ENCODE measurements at regions not wholly inside any gene's neighbourhood (a gene's known extent, or its start where the extent isn't known, plus 50 kb on each side); places are given as distances from the start of the nearest gene placed in this dataset.

DNA sequence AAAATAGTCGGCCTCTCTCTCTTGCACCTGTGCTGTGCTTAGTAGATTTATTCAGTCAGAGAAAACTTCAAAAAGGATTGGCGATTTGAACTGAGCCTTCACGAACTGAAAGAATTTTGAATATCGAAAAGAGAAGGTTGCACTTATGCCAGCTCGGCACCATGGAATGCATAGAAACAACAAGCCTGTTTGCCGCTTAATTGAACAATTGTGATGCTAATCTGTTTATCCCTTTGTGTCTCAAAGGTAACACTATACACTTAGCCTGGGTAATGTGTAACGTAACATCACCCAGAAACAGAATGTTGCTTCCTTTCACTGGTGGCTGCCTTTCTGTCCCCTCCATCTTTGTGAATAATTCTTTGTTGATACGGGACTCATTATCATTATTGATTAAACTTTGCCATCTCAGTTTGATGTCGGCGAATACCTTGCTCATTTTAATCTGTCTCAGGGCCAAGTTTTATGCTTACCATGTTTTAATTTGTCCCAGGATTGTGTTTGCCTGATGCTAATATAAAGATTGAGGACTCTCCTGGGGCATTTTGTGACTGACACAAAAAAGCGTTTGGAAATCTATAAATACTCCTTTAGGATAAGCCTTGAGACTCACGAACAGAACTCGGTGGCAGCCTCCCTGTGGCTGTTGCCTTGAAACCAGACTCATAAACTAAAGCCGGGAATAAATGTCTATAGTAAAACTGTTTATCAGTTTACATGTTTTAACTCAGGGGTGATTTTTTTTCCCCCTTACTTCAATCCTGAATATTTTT lies 400.5 kb downstream of the RAPGEF2 start:
- DNase-seq: no peak

DNA sequence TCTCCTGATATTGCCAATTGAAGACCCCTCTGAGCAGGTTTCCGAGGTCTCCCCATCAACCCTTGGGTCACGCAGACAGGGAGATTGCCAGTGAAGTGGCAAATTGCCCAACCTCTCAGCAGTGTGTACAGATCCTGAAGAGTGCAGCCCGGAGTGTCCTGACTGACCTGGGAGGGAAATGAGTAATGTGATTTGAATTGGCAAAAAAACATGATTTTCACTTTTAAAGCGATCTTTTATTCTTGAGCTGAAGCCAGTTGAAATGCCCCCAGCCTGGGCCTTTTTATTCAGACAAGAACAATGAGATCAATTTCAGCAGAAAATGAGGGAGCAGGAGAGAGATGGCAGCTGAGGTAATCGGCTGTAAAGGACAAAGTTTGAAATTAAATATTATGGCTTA lies 401.8 kb downstream of the RAPGEF2 start:
- no peak for DNase-seq

DNA sequence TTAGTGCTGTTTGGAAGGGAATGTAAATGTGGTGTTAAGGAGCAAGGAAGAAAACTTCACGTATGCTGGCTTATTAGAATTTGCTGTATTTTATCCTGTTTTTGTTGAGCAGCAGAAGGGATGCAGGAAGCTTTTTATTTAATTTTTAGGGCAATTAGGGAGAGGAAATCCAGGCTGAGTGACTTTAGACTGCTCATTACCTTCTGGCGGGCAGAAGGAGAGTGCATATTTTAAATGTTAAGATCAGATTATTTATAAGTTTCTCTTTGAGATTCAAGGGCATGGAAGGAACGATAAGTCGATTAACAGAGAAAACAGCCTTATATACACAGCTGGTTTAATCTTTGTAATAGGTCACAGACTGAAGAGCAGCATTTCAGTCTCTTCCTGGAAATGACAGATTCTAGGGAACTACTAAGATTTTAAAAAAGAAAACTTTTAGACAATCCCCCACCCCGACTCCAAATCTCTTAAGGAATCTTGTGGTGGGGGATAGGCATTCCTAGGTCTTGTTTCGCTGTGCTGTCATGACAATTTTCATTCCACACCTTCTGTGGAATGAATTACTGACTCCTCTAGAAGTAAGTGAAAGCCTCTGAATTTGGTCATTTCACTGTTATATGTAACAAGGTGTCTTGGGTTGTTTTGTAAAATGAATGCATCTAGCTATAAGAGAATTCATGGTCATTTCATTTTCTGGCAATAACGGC lies 402.5 kb downstream of the RAPGEF2 start:
- peak; percentile 44 for DNase-seq

DNA sequence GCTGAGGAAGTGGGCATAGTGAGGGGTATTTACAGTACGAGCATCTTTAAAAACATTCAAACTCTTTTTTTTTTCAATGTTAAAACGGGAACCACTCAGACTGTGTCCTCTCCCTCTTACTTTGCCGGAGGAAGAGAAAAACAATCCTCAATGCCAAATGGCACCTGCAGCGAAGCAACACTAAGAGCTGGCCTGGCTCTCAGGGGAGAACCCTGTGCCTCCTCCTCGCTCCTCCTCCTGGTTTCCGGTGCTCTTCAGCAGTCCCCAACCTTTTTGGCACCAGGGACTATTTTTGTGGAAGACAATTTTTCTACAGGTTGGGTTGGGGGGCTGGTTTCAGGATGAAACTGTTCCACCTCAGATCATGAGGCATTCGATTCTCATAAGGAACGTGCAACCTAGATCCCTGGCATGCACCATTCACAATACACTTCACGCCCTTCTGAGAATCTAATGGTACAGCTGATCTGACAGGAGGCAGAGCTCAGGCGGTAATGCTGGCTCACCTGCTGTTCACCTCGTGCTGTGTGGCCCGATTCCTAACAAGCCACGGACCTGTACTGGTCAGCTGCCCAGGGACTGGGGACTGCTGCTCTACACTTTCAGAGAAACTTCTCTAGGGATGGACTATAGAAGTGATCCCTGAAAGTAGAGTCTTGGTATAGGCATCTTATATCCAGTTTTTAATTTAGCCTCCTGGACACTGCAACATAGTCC lies 404.1 kb downstream of the RAPGEF2 start:
- DNase-seq: no peak

DNA sequence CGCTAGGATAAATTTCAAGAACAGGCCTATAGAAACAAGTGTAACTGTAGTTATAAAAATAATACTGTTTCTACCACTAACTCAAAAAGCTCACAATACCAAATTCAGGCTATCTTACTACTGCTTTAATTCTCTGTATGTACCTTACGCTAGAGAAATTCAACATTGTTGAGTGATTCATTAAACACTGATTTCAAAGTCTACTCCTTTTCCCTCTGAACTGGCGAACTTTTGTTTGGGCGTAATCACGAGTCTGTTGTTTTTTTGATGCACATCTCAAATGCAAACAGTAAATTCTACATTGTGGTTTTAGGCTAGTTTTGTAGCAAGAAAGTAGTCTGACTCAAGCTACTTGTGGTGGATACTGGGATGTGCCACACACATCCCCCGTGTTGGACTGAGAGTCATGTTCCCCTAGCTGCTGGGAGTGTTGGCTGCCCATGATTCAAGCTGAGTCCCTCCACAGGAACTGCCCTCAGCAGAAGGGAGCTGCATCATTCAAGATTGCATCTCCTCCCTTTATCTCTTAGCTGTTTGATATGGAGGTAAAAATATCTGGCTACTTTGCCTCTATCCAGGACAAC lies 406.1 kb downstream of the RAPGEF2 start:
- no peak for DNase-seq

DNA sequence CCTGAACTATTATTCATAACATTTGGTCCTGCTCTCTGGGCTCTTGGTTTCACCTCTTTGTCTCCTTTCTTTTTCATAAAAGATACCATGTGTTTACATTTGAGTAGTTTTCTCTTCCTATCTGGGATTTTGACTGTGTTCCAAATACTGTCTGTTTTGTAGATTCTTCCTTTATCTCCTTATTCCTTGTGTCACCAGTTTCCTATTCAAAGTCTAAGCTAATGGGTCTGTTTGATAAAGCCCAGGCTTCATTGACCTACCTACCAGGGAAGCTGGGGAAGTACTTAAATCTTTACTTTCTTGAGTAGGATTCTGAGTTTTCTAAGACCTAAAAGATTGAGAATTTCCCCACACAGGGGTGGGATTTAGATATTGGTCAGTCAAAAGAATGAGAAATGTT lies 409.5 kb downstream of the RAPGEF2 start:
- no peak for DNase-seq

DNA sequence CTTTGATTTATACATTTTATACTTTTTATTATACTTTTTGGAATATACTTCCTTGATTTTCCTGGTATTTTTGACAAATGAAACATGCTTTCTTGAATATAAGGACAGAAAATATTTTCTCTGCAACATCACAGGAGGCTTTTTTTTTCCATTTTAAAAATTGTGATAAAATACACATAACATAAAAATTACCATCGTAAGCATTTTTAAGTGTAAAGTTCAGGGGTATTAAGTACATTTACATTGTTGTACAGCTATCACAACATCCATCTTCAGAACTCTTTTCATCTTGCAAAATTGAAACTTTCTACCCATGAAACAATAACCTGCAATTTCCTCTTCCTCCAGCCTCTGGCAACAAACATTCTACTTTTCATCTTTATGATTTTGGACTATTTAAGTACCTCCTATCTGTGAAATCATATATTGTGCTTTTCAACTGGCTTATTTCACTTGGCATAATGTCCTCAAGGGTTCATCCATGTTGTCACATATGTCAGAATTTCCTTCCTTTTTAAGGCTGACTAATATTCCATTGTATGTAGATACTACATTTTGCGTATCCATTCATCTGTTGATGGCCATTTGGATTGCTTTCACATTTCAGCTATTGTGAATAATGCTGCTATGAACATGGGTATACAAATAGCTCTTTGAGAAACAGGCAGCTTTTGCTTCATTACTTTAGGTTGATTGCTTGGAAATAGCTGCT lies 412.6 kb downstream of the RAPGEF2 start:
- DNase-seq: no peak

DNA sequence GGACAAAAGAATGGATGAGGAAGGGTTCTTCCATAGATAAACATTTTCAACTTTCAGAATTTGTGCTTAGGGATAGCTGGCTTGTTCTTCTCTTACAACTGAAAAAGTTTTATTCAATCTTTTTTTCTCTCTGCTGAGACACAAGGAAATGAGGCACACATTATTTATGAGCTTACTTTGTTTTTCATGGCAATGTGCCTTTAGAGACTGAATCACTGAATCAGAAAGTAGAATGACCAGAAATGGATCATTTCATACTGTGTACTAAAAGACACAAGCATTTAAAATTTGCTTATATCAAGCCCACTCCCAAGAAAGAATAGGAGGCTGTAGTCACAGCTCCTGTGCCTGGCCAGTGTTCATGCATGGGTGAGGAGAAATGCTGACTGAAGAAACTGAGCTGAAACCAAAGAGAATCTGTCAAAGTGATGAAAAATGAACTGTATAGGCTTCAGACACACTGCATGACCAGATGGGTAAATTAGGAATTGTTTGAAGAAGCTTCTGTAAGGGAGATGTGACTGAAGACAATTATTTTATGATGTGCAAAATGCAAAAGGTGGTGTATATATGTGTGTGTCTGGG lies 413.8 kb downstream of the RAPGEF2 start:
- DNase-seq: no peak

DNA sequence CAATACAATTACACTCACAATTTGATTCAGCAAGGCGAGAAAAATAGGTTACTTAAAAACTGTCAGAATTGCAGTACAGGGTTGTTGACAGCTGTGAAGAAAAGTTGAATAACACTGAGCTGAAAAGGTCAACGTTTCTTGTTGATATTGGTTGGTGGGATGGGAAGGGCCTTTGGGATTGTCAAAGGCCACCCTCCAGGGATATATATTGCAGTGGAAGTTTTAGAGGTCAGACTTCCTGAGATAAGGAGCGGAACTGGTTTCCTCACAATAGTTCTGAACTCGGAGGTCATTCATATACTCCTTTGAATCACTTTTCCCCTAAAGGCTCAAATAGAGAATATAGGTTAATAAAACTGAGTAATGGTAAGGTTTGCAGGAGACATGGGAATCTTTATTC lies 417.2 kb downstream of the RAPGEF2 start:
- DNase-seq: no peak

DNA sequence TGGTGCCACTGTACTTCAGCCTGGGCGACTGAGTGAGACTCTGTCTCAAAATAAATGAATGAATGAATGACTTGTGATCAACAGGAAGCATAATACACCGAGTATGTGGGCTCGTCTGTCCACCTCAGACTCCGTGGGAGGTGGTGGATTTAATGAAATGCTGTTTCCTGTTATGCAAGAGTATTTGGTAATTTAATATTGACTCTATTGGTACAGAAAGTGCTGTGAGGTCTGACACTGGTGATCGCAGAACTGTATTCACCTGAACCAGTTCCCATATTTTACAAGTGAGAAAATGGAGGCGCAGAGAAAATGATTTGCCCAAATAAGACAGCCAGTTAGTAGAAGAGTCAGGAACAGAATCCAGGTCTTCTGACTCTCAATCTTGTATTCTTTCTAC lies 423.3 kb downstream of the RAPGEF2 start:
- no peak for DNase-seq

DNA sequence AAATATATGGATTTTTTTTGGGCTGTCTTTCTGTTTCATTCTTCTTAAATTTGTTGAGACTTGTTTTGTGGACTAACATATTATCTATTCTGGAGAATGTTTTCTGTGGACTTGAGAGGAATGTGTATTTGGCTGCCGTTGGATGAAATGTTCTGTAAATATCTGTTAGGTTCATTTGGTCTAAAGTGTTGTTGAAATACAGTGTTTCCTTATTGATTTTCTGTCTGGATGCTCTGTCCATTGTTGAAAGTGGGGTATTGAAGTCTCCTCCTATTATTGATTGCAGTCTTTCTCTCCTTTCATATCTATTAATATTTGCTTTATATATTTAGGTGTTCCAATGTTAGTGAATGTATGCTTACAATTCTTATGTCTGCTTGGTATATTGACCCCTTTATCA lies 431.8 kb downstream of the RAPGEF2 start:
- DNase-seq: no peak

DNA sequence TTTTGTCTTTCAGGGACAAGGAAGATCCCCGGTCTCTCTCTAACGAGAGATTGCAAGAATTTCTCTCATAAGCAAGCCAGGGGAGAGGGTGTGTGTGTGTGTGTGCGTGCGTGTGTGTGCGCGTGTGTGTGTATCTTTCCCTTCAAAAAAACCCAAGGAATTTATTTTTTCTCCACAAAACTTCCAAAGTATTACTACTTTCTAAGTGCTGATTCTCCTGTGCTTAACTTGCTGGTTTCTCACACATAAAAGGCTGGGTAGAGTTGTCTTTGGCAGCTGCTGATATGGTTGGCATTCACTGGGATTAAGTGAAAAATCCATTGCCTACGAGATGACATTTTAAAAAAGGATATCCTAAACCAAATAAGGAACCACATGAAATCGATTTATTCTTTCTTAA lies 435.7 kb downstream of the RAPGEF2 start:
- DNase-seq: no peak

DNA sequence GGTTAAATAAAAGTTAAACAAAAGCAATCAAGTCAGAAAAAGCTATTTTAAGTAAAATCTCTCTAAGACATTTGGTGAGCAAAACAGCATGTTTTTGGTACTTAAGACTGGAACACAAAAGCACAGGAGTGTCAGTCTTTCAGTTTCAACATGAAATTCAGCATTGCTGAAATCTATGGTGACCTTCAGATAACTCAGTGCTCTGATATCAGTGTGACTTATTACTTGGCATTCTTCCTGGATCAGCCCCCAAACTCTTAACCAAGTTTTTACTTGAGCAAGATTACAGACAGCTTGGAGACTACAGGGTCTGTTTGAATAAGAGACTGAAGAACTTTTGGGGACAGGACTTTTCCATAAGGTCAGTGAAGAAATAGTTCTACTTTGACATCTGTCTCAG lies 437.2 kb downstream of the RAPGEF2 start:
- DNase-seq: no peak

DNA sequence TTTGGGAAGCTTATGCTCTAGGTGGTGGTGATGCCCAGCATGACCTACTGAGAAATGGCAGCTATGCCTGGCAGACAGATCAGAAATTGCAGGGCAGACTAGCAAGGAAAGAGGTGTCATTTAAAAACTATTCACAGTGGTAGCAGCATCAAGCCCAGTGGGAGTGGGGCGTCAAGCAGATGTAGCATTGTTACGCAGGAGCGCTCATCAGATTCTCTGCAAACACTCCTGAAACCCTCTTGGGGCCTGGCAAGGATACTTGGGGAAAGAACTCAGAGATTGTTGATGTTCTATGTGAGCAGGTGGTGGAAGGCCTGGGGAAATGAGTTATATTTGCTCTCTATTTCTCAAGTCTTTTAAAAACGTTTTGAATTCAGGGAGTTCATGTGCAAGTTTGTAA lies 437.6 kb downstream of the RAPGEF2 start:
- DNase-seq: no peak

DNA sequence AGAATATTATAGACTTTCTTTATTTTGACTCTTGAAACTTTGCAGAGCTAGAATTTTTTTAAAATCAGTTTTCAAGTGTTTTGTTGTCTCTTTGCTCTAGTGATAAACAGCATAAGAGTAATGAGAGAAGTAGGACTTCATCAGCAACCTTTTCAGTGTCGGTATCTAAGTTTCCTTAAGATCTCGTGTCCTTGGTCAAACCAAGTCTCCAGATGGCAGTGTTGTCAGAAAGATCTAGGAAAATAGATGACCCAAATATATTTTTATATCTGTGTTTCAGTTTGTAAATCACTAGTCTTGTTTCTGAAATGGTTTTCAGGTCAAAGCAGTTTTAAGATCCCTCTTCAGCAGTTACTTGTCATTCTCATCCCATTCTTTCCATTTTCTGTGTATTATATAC lies 438.3 kb downstream of the RAPGEF2 start:
- DNase-seq: no peak

DNA sequence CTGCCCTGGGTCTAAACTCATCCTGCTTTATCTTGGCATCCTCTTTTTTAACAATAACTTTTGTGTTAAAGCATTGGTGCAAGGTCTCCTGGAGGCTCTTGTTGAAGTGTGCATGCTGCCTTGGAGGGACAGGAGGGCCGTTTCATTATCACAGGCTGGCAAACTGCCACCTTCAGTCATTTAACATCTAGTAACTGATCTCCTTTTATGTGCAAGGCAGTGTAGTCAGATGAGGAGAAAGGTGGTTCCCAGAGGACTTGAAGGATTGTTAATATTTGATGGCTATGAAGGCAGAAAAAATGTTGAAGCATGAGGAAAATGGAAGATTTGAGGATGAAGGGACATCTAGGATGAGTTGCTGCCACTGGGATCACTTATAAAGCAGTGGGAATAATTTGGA lies 439.4 kb downstream of the RAPGEF2 start:
- no peak for DNase-seq

DNA sequence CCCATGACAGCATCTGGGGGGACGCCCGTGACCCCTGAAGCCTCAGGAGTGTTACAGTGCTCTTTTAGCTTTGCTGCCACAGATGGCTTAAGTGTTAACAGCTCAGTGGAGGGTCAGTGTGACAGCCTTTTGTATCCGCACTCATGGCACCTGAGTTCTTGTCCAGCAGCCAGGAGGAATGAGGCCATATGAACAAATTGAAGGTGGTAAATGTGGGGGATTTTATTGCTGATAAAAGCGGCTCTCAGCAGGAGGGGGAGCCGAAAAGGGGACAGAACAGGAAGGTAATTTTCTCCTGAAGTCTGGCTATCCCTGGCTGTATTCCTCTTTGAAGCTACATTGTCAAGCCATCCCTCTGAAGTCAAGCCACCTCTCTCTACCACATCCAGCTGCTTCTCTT lies 441.0 kb downstream of the RAPGEF2 start:
- no peak for DNase-seq

DNA sequence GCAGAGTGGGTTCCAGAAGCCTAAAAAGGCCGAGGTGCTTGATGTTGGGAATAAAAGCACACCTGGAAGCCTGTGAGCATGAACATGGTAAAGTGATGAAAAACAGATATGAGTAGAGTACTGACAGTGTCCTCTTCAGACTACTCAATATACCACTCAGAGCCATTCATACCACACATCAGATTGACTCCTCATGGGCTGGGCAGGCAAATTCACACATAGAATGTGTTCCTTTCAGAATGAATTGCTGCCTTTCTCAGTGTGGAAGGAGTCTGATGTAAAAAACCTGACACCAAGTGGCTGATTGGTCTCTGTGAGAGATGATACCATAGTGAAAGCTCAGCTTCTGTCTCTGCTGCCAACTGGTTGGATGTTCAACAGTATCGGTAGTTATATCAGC lies 442.7 kb downstream of the RAPGEF2 start:
- DNase-seq: no peak

DNA sequence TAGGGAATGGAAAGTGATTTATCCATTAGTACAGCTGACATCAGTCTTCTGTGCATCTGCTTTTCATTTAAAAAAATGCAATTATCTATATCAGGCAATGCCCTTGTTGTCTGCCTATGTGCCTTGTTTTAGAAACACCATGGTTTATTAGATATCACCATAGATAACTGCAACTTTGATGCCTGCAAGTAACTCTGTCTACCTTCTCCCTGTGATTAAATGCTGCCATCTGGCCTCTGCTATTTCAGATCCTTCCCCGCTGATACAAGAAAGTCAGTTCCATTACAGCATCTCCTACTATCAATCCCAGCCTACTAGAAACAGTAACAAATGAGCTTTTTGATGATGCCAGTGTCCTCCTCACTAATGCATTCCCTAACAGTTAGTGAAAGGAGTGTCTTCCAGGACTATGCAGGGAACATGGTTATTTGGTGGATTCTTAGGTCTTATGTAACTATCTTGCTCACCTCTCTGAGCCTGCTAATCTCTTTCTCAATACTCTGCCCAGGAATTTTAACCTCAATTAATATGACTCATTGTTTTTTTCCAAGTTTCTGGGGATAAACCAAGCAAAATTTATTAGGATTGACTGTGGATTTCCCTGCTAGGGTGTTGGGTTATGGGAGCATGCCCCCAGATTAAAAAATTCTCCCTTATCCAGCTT lies 444.9 kb downstream of the RAPGEF2 start:
- no peak for DNase-seq

DNA sequence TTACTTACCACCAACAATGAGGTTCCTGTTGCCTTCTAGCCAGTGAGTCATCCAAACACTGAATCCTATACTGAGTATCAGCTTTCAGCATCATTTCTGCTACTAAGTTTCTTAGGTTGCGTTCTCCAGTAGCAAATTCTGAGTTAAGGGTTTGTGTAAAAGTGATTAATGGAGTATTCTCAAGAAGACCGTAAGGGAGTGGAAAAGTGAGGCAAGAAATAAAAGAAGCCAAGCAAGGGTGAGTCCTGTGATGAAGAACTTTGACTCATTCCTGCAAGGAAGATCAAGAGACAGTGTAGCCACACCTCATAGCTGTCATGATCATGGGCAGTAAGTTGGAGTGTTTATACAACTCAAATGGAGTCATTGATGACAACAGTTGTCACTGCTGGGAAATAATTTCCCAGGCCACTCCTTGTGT lies 446.2 kb downstream of the RAPGEF2 start:
- DNase-seq: no peak

DNA sequence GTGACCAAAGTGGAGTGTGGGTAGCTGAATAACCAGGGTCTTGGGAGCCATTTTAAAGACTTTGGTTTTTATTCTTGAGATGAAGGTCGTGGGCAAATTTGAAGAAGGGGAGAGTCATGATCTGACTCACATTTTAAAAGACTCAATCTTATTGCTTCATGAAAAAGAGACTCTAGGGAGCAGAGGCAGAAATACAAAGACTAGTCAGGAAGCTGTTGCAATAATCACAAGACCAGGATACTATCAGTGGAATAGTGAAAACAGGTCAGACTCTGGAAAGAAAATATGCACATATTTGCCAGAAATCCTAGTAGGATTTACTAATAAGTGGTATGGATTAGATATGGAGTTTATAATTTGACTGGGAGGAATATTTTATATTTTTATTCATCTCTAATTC lies 448.4 kb downstream of the RAPGEF2 start:
- no peak for DNase-seq

Measured in OCI-M1 (cell line).